Glutamatergic neuron (in vitro differentiated cells): ENCODE measurements at regions not wholly inside any gene's neighbourhood (a gene's known extent, or its start where the extent isn't known, plus 50 kb on each side); places are given as distances from the start of the nearest gene placed in this dataset.

ENCODE experiments used
- DNase-seq: peaks from one replicate; pipeline ENCODE4 v3.0.0; 2022
- H3K27ac Mint-ChIP-seq: one replicate; pipeline ENCODE4 v1.8.0; 2020; ENCODE audit warnings: mild to moderate bottlenecking, mixed read lengths, inconsistent platforms; ENCODE audit not compliant: unreplicated experiment
- H3K27me3 Mint-ChIP-seq: one replicate; pipeline ENCODE4 v1.8.0; 2020; ENCODE audit warnings: mild to moderate bottlenecking, moderate library complexity, mixed read lengths, inconsistent platforms; ENCODE audit not compliant: unreplicated experiment
- H3K36me3 Mint-ChIP-seq: one replicate; pipeline ENCODE4 v1.8.0; 2020; ENCODE audit warnings: mild to moderate bottlenecking, mixed read lengths, inconsistent platforms; ENCODE audit not compliant: unreplicated experiment
- H3K4me1 Mint-ChIP-seq: one replicate; pipeline ENCODE4 v1.8.0; 2020; ENCODE audit warnings: mild to moderate bottlenecking, low read depth, mixed read lengths, inconsistent platforms; ENCODE audit not compliant: unreplicated experiment
- H3K4me3 Mint-ChIP-seq: one replicate; pipeline ENCODE4 v1.8.0; 2020; ENCODE audit warnings: mild to moderate bottlenecking, mixed read lengths, inconsistent platforms; ENCODE audit not compliant: unreplicated experiment
- H3K9me3 Mint-ChIP-seq: one replicate; pipeline ENCODE4 v1.8.0; 2020; ENCODE audit warnings: mild to moderate bottlenecking, moderate library complexity, mixed read lengths, inconsistent platforms; ENCODE audit not compliant: unreplicated experiment
- CTCF ChIP-seq: fragments of 200-600 bp; sonication (generic); IDR thresholded peaks from one replicate; pipeline ENCODE4 v1.5.0; 2021; ENCODE audit not compliant: partially characterized antibody, unreplicated experiment

- no peak for DNase-seq
- no peak for TF ChIP-seq CTCF
- H3K36me3 Mint-ChIP-seq = no peaks in the 10 kb centered on the region
- no peak overlapping the region for H3K27ac Mint-ChIP-seq
- no peaks in the 10 kb centered on the region for H3K9me3 Mint-ChIP-seq
- H3K27me3 Mint-ChIP-seq = no peaks in the 10 kb centered on the region
- no peak overlapping the region for H3K4me3 Mint-ChIP-seq
- H3K4me1 Mint-ChIP-seq = no peaks in the 10 kb centered on the region
Measured at GRCh38 chr21:25496825-25497482, 110.3 kb downstream of the MRPL39 start.

GRCh38 chr21:25494804-25495203 is 112.5 kb downstream of the MRPL39 start:
- Mint-ChIP-seq H3K36me3 (no peaks in the 10 kb centered on the region), H3K9me3 (no peaks in the 10 kb centered on the region), H3K4me1 (no peaks in the 10 kb centered on the region), H3K27me3 (no peaks in the 10 kb centered on the region), H3K4me3 (no peak overlapping the region), H3K27ac (no peak overlapping the region)
- no peak for TF ChIP-seq CTCF
- no peak for DNase-seq

GRCh38 chr21:25493722-25494121 is 113.6 kb downstream of the MRPL39 start:
- H3K36me3 Mint-ChIP-seq = no peaks in the 10 kb centered on the region
- no peaks in the 10 kb centered on the region for H3K9me3 Mint-ChIP-seq
- no peak overlapping the region for H3K27ac Mint-ChIP-seq
- no peak for TF ChIP-seq CTCF
- H3K4me1 Mint-ChIP-seq = no peaks in the 10 kb centered on the region
- no peak overlapping the region for H3K4me3 Mint-ChIP-seq
- DNase-seq = no peak
- H3K27me3 Mint-ChIP-seq = no peaks in the 10 kb centered on the region

- DNase-seq = no peak
- H3K4me3 Mint-ChIP-seq = no peak overlapping the region
- H3K27me3 Mint-ChIP-seq = no peaks in the 10 kb centered on the region
- no peaks in the 10 kb centered on the region for H3K36me3 Mint-ChIP-seq
- H3K27ac Mint-ChIP-seq = no peak overlapping the region
- no peaks in the 10 kb centered on the region for H3K9me3 Mint-ChIP-seq
- no peak for TF ChIP-seq CTCF
- no peaks in the 10 kb centered on the region for H3K4me1 Mint-ChIP-seq
Measured at GRCh38 chr21:25491267-25491666, 116.0 kb downstream of the MRPL39 start.

- Mint-ChIP-seq H3K27me3 (no peaks in the 10 kb centered on the region), H3K4me1 (no peaks in the 10 kb centered on the region), H3K27ac (no peak overlapping the region), H3K4me3 (no peak overlapping the region), H3K36me3 (no peaks in the 10 kb centered on the region), H3K9me3 (no peaks in the 10 kb centered on the region)
- no peak for TF ChIP-seq CTCF
- DNase-seq = no peak
Measured at GRCh38 chr21:25490742-25491141, 116.5 kb downstream of the MRPL39 start.
